AG08396 (cell line): ENCODE measurements at regions not wholly inside any gene's neighbourhood (a gene's known extent, or its start where the extent isn't known, plus 50 kb on each side); places are given as distances from the start of the nearest gene placed in this dataset.

ENCODE experiments used
- DNase-seq: peaks from one replicate; pipeline ENCODE4 v3.0.0; 2012; ENCODE audit warnings: low spot score, mixed read lengths

GRCh38 chr11:10925149-10925926 is 67.5 kb upstream of the ZBED5 start:
- DNase-seq = no peak

GRCh38 chr11:10923882-10924281 is 66.0 kb upstream of the ZBED5 start:
- no peak for DNase-seq

- no peak for DNase-seq
Measured at GRCh38 chr11:10922892-10923291, 65.0 kb upstream of the ZBED5 start.

- no peak for DNase-seq
Measured at GRCh38 chr11:10920875-10921274, 63.0 kb upstream of the ZBED5 start.

- peak; percentile 18 for DNase-seq
Measured at GRCh38 chr11:10920205-10920604, 62.4 kb upstream of the ZBED5 start.

- DNase-seq = no peak
Measured at GRCh38 chr11:10918698-10919097, 60.8 kb upstream of the ZBED5 start.

GRCh38 chr11:10918275-10918674 is 60.4 kb upstream of the ZBED5 start:
- DNase-seq = no peak

GRCh38 chr11:10917802-10918201 is 59.9 kb upstream of the ZBED5 start:
- DNase-seq = no peak

- no peak for DNase-seq
Measured at GRCh38 chr11:10916665-10917064, 58.8 kb upstream of the ZBED5 start.

GRCh38 chr11:10914050-10914449 is 56.2 kb upstream of the ZBED5 start:
- DNase-seq = no peak

GRCh38 chr11:10913075-10913474 is 55.2 kb upstream of the ZBED5 start:
- no peak for DNase-seq

GRCh38 chr11:10911907-10912306 is 54.1 kb upstream of the ZBED5 start:
- DNase-seq = no peak

GRCh38 chr11:10909141-10909883 is 51.5 kb upstream of the ZBED5 start:
- peak; percentile 15 for DNase-seq

- DNase-seq = peak; percentile 65
Measured at GRCh38 chr11:10908215-10908951, 50.5 kb upstream of the ZBED5 start.
